ENCODE measurements at regions not wholly inside any gene's neighbourhood (a gene's known extent, or its start where the extent isn't known, plus 50 kb on each side); places are given as distances from the start of the nearest gene placed in this dataset.

DNA sequence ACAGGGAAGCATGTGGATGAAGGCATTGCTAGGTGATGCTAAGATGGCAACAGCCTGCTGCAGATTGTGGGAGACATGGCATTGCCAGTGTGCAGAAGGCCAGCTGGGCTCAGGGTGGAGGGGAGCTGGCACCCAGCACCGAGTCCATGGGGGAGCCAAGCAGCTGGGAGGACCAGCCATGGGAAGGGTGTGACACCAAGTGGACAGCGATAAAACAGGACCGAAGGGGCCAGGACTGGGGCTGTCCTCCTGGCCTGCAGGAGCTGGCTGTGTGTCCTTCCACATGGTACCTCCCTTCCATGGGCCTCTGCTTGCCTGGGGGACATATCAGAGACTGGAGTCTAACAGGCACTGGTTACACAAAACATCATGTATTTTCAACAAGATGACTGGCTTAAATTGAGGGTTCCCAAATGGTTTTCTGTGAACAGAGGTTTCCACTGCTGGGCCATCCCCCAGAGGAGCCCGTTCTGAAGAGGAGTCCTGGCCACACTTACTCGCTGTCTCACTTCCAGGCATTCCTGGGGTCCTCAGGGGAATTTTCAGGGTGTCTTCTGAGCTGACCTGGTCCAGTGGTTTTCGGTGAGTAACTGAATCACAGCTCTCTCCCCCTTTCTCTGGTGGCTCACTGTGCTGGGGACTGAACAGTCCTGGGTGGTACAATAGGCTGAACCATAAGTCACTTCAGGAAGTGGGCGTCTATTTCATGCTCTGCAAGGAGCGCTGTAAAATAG lies 60.4 kb upstream of the TNP1 start:
- no peak for DNase-seq

DNA sequence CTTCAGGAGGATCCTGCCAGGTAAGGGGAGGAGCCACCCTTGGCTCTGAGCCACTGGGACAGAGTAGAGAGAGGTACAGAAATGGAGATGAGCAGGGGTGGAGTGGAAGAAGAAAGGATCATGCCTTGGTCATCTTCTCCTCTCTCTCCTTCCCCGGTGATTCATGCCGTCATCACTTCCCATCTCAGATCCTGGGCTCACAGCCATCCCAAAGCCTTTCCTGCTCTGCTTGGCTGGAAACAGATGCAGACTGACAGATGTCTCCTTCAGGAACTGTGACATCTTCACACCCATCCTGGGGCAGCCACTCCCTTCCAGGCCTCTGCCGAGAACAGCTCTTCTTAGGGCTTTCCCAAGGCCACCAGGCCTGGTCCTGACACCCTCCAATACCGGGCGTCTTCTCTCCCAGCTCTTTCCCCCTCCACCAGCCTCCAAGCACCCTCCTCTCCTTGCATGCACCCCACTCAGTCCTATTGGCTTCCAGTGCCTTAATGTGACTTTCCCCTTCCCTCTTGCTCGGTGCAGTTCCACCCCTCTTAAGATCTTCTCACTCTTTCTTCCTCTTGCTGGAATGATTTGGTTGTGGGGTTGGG lies 58.3 kb upstream of the TNP1 start:
- no peak for DNase-seq

DNA sequence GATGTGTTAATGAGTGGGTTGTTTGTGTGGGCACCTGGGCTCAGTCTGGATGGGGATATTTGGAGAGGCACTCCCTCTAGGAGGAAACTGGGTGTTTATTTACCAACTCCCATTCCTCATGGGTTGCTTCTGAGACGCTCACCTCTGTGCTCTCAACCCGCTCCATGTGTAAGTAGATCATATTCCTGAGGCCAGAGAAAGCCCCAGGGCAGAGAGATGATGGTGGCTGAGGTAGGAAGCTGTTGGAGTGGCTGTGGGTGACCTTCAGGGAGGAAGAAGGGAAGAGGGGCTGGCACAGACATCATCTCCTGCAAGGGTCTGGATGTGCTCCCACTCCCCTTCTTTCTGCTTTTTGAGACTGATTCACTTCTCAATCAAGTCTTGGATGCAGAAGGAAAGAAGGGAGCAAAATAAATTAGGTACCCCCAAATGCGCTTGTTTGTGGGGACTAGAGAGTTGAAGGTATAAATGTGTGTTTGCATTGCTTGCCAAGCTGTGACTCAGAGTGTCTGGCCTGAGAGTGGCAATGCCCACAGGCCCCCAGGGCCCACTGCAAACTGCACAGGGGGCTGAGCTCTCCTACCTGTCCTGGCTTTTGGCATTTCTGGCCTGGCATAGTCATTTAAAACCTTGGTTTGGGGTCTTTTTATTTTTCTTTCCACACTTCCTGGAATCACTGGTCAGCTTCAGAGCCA lies 57.2 kb upstream of the TNP1 start:
- DNase-seq = no peak

DNA sequence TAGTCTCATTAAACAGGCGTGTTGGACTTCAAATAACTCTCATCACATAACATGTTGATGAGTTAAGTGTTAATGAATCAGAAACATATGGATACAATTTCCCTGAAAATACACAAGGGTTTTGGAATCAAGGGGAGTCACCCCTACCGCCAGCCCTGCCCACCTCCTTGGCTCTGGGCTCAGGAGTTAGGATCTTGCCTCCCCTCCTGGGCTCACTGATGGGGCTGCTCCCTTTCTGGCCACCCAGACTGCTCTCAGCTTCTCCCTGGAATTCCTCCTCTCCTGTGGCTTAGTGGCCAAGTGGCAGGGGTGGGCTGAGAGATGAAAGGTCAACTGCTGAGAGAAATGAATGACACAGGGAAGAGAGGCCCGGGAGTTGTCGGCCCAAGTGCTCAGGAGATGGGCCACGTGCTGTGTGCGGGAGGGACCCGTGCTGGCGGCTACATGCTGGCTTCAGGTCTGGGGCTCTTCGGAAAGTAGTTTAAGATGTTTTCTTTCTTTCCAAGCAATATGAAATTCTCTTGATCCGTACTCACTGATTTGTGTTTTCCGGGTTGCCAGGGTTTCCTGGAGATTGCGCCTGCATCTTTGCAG lies 55.8 kb upstream of the TNP1 start:
- DNase-seq = no peak

DNA sequence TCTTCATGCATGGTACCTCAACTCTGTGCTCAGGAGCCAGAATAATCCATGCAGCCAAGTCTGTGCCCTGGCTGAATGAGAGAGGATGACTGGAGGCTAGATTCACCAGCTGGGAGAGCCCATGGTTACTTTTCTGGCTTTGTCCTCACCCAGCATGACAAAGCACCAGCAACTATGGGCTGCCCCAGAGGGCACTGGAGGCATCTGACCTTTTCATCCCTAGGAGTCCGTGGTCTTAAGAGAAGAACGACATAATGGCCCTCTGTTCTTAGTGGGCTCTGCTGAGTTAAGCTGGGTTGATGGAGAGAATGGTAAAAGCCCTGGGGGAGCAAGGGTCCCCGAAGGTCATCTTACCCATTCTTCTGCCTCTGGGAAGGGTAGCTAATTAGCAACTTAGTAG lies 54.6 kb upstream of the TNP1 start:
- DNase-seq = no peak

DNA sequence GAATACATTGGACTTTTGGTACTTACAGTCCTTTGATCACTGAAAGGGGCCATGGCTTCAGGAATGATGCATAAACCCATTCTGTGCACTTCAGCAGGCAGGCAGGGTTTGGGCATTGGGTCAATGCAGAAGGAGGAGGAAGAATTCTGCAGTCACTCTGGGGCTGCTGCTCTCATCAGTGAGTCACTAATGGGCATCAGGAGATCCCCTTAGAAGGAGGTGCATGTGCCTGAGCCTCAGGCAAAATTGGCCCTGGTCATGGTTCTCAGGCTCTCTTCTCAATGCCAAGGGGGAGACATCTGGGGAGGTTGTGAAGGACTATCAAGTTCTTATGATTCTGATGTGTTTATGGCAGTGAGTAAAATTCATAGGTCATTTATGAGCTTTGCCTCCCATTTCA lies 52.0 kb upstream of the TNP1 start:
- no peak for DNase-seq

DNA sequence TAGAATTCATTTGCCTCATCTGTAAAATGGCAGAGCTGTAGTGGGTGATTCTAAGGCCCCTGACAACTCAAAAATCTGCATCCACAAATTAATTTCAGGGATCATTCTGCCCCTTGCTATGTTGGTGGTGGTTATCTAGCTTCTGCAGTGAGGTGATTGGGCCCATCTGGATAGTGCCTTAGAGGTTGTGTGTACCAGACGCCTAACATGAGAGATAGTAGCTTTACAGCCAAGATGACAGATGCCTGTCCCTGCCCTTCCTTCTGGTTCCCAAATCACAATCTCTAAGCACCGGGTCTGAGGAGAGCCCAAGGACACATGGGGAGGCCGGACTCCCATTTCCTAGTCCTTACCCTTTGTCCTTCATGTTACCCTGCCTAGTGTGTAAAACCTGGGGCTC lies 51.1 kb upstream of the TNP1 start:
- DNase-seq = no peak

DNA sequence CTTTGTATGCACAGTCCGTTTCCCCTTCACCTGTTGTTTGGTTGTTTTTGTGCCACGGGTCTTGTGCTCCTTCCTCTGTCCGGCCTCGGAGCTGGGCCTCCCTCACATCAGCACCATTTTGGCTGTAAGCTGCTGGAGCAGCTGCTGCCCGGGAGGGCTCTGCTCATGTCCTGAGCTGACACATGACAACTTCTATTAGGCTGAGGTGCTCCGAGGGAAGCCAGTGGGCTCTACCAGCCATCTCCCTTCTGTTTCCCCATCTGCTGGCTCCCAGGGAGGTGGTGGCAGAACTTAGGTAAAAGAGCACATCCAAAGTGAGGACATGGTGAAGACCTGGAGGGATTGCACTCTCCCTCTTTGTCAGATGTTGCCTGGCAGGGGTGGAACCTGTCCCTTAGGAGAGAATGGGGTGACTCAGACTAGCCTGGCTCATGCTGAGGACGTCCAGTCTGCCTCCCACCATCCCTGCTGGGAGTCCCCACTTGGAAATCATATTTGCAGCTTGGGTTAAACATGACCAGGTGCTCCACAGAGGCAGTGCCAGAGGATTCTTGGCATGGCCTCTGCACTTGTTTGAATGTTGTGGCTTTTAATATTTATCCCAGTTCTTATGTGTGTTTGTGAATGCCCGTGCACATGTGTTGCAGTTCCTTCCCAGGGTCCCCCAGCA lies 49.8 kb upstream of the TNP1 start:
- DNase-seq = no peak
